Stimulated activated CD4-positive, alpha-beta T cell treated with anti-CD3 and anti-CD28 coated beads, Interleukin-1b, Interleukin-23, amount 100 ng/mL, for 4 hours (primary cell): ENCODE measurements at regions not wholly inside any gene's neighbourhood (a gene's known extent, or its start where the extent isn't known, plus 50 kb on each side); places are given as distances from the start of the nearest gene placed in this dataset.
"Not testable (repeated sequence)": the region's sequence is repeated elsewhere in the genome, so short reads cannot be mapped to it uniquely, and the experiment has no call there.

Experiments used
- DNase-seq, 2 donors: peaks; one replicate each; pipeline ENCODE4 v3.0.0-alpha.2; 2020; ENCODE audit warnings: low read depth in 2 of 2

DNA sequence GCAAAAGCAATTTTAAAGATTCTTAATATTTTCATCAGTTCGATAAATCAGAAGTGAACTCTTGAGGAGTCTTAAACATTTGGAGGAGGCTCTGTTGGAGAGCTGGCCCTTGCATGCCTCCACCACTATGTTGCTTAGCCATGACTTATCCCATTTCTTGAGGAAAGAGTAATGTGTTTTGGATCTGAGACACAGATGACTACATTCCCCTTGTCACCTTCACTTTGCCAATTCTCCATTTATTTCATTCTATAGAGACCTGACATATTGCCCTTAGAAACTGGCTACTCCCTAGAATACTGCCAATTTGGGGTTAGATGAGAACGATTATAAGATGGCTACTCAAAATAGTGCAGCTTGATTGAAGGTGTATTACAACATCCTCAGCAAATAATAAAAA lies 157.4 kb upstream of the TMEM260 start:
- DNase-seq: no peak

- no peak for DNase-seq
These were observed 156.8 kb upstream of the TMEM260 start for GRCh38 chr14:56422703-56423213.

GRCh38 chr14:56423544-56423943 lies 156.1 kb upstream of the TMEM260 start:
- DNase-seq: no peak

GRCh38 chr14:56431013-56431412 lies 148.6 kb upstream of the TMEM260 start:
- no peak for DNase-seq

DNA sequence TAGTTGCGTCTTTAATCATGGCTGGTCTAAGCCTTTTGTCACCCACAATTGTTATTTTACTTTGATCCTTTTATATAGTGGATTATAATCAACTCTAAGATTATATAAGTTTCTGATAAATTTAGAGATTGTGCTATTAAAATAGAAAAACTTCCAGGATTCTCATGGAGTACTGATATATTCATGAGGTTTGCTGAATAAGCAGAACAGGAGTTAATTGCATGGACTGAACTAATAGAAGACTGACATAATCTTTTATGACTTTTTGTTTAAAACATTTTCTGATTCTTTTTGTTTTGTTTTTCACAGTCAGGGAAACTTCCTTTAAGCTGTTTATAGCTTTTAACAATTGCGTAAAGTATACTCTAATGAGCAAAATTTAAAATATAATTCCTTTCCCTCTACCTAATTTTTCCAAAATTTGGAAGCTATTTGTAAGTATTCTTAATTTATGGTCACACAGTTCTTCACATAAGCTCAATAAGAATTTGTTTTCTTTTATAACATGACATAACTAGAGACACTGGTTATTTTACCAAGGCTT lies 129.9 kb upstream of the TMEM260 start:
- no peak for DNase-seq

GRCh38 chr14:56452940-56453339 lies 126.7 kb upstream of the TMEM260 start:
- no peak for DNase-seq

DNA sequence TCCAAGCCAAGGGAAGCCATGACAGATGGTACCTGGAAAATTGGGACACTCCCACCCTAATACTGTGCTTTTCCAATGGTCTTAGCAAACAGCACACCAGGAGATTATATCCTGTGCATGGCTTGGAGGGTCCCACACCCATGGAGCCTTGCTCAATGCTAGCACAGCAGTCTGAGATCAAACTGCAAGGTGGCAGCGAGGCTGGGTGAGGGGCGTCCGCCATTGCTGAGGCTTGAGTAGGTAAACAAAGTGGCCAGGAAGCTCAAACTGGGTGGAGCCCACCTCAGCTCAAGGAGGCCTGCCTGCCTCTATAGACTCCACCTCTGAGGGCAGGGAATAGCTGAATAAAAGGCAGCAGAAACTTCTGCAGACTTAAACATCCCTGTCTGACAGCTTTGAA lies 124.9 kb upstream of the TMEM260 start:
- DNase-seq: not testable (repeated sequence)

DNA sequence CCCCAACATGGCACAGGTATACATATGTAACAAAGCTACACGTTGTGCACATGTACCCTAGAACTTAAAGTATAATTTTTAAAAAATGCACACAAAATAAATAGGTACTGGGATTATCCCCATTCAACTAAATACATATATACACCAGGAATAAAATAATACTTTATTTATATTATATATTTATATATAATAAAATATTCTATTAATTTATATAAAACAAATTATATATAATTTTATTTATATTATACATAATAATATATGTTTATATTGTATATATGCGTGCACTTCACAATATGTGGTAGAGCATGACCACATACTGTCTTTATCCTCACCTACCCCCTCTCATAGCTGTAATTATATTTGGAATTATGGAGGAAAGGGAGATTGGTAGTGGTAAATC lies 119.1 kb upstream of the TMEM260 start:
- DNase-seq: no peak

DNA sequence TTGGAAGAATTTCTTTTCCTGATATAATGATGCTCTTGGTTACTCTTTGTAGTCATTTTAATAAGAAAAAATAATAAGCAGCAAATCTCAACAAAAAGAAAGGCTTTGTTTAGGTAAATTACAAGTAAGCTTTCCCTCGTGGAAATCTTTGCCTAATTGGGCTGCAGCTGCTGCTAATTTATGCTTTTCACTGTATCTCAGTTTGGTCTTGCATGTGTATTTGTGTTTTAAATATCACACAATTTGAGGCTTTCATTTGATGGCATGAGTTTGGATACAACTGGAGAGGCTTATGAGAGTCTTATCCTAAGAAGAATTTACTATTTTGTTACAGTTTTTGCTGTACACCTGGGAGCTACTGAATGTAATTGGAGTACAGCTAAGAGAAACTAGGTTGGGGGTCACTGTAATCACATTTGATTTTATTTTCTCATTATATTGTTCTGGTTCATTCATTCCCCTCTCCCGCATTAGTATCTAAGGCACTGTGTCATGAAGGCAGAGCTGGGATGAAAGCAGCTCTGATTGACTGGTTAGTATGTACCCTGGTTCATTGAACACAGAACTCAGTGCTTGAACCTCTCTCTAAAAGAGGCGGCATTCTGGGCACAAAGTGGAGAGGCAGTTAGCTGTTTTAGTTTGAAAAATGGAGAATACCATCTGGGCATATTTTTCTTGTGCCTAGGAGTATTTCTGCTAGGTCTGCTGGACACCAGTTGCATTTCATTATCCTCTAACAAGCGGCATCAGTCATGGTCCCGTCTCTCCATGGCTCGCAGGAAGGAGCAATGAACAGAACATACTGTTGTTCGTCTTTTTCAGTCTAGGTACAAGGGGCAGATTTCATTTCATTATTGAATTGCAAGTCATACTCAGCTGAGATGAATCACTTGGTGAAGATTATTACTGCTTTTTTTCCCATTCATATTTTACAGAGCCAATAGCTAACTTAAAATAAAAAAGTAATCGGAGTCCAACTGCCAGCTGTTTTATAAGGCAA lies 118.0 kb upstream of the TMEM260 start:
- DNase-seq: no peak

GRCh38 chr14:56463271-56463890 lies 116.2 kb upstream of the TMEM260 start:
- DNase-seq: no peak

GRCh38 chr14:56471056-56471455 lies 108.5 kb upstream of the TMEM260 start:
- no peak for DNase-seq

GRCh38 chr14:56474419-56475022 lies 105.1 kb upstream of the TMEM260 start:
- no peak for DNase-seq

GRCh38 chr14:56482310-56482911 lies 97.2 kb upstream of the TMEM260 start:
- no peak for DNase-seq

GRCh38 chr14:56487090-56487667 lies 92.4 kb upstream of the TMEM260 start:
- no peak for DNase-seq

GRCh38 chr14:56487761-56488160 lies 91.8 kb upstream of the TMEM260 start:
- DNase-seq: no peak

DNA sequence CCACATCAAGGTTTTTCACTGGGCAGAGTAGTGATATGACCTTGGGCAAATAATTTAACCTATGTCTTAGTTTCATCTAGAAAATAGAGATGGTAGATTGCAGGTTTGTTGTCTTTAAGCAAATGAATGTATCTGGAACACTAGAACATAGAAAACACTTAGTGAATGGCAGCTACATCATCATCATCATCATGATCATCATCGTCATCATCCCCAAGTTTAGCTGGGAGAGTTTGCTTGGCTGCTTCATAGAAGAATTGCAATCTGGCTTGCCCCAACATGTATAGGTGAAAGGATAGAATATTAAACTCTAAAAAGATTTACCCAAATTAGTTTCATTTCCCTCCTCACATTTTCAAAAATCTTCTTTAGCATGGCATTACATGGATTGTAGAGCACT lies 91.3 kb upstream of the TMEM260 start:
- DNase-seq: no peak

DNA sequence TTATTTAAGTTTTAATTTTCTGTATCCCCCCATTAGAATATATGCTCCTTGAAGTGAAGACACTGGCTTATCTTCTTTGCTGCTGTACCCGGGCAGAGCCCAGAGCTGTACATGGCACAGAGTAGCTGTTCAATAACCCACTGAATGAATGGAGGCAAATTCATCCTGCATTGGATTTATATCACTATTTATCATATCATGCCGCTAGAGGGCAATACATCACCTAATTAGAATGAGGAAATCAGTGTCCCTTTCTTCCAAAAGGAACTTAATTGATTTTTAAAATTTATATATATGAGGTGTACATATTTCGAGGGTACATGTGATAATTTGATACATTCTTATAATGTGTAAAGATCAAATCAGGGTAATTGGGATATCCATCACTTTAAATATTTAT lies 89.2 kb upstream of the TMEM260 start:
- DNase-seq: no peak

DNA sequence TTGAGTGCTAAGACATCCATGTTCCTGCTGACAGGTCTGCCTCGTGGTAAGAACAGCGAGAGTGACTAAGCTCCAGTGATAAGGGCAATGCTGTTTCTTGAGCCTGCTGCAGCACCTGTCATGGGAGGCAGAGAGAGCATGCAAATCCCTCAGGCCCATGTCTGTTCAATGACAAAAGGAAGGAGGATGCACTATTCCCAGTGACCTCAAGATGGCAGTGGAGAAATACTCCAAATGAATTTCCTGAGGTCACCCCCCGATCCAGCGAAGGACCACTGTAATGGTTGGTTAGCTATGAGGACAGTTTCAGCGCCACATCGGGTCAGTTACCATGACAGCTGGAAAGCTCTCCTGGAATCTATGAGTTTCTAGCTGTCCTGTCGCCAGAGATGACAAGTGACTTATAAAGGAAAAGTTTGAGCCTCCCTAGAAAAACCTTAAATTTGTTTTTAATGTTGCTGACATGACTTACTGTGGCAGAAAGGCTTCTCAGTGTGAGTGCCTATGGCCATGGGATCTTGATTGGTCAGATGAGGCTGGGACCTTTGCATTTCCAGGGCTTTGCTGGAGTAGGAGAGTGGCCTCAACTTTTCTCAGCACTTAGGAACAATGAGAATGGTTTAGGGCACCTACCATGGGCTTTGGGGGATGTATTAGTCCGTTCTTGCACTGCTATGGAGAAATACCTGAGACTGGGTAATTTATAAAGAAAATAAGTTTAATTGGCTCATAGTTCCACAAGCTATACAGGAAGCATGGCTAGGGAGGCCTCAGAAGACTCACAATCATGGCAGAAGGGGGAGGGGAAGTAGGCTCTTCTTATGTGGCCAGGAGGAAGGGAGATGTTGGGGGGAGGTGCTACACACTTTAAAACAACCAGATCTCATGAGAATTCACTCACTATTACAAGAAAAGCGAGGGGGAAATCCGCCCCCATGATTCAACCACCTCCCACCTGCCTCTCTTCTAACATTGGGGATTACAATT lies 88.0 kb upstream of the TMEM260 start:
- DNase-seq: peak in 1 of 2 donors; percentile 2

GRCh38 chr14:56494167-56494566 lies 85.4 kb upstream of the TMEM260 start:
- no peak for DNase-seq

- no peak for DNase-seq
These were observed 81.5 kb upstream of the TMEM260 start for GRCh38 chr14:56498112-56498511.
